GM19239 (cell line): ENCODE measurements at regions not wholly inside any gene's neighbourhood (a gene's known extent, or its start where the extent isn't known, plus 50 kb on each side); places are given as distances from the start of the nearest gene placed in this dataset.
"Not testable (repeated sequence)": the region's sequence is repeated elsewhere in the genome, so short reads cannot be mapped to it uniquely, and the experiment has no call there.

Experiments
- DNase-seq: peaks from one replicate; pipeline ENCODE4 v3.0.0; 2011; ENCODE audit warnings: low spot score; ENCODE audit not compliant: insufficient read length
- FAIRE-seq: peaks from 2 replicates; lab custom pipeline; 2011; peaks lifted over from hg19 to GRCh38; lab: Jason Lieb, UNC

DNA sequence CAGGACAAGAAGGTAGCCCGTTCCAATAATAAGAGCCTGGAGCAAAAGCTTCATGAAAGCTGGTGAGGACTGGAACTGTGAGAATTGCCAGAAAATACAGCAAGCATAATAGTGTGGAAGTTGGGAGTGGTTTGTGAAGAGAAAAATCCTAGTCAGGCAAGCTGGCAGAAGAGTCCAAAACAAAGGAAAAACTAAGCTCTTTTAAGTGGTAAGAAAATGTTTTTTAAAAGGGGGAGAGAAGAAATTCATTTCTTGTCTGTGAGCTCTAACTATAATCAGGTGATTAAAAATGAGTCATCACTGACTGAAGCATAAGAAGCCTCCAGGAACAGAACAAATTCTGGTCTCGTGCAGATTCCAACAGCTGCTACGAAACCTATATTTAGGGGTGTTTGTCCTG, 102.6 kb downstream of the CAAP1 start:
- DNase-seq (no peak), FAIRE-seq (no peak)

DNA sequence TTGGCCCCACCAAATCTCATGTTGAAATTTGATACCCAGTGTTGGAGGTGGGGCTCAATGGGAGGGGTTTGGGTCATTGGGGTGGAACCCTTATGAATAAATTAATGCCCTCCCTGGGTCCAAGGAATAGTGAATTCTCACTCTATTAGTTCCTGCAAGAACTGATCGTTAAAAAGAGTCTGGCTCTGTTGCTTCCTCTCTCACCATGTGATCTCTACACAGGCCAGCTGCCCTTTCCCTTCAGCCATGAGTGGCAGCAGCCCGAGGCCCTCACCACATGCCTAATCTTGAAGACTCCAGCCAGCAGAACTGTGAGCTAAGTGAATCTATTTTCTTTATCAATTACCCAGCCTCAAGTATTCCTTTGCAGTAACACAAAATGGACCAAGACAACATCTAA, 106.0 kb downstream of the CAAP1 start:
- no peak for DNase-seq
- FAIRE-seq = no peak

- FAIRE-seq = no peak
- DNase-seq = no peak
Observed at GRCh38 chr9:26782899-26783298, 109.7 kb downstream of the CAAP1 start.

- DNase-seq (no peak), FAIRE-seq (no peak)
Observed at GRCh38 chr9:26781906-26782305, 110.7 kb downstream of the CAAP1 start.

- not testable (repeated sequence) for DNase-seq, FAIRE-seq
Observed at GRCh38 chr9:26780307-26780706, 112.3 kb downstream of the CAAP1 start.

- FAIRE-seq (no peak), DNase-seq (no peak)
Observed at GRCh38 chr9:26779062-26779461, 113.5 kb downstream of the CAAP1 start.

DNA sequence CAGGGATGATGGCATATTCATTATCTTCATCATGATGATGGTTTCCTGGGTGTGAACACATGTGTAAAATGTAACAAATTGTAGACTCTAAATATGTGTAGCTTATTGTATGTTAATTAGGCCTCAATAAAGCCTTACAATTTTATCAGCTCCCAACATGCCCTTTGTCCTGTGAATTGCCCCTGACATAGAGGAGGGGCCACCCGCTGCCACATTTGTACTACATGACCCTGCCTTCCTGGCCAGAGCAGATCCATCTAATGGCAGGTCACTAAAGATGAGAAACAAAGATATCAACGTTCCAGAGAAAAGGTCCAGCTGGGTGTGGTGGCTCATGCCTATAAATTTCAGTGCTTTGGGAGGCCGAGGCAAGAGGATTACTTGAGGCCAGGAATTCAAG, 117.2 kb downstream of the CAAP1 start:
- DNase-seq = no peak
- FAIRE-seq = no peak

DNA sequence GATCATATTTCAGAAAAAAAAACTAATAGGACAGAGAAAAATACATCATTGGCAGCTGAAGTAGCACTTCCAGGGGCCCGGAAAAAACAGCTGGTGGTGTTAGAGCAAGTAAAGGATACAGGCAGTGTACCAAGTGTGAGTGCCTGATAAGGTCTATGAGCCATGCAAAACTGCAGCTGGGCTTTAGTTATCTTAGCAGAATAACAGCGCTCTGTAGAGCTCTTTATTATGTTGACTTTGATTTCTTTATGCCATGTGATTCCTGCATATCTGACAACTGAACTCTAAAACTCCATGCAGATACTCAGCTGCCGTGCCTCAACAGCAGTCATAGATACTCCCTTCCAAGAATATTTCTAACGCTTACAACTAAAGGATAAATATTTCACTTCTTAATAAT, 119.5 kb downstream of the CAAP1 start:
- FAIRE-seq (no peak), DNase-seq (no peak)

DNA sequence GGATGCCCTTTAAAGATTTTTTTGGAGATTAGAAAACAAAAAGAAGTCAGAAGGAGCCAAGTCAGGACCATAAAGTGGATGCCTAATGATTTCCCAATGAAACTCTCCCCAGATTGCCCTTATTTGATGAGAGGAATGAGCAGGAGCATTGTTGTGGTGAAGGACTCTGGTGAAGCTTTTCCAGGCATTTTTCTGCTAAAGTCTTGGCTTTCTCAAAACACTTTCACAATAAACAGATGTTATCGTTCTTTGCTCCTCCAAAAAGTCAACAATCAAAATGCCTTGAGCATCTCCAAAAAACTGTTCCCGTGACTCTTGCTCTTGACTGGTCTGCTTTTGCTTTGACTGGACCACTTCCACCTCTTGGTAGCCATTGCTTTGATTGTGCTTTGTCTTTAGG, 121.8 kb downstream of the CAAP1 start:
- FAIRE-seq = no peak
- no peak for DNase-seq

DNA sequence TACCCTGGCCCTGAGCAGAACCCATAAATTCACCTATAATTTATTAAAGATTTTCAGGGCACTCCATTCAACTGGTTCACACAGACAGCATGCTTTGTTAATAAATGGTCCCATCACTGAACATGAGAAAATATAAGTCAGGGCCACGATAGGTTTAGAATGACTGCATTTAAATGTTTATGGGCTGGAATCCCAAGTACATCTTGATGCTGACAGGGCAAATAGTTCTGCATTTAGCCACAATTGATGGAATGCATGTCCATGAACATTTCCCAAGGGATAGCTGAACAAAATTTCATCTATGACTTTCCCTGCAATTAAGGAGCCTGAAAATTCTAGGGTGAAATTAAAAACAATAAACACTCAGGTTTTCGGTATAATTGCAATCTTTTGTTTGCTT, 124.5 kb downstream of the CAAP1 start:
- DNase-seq (no peak), FAIRE-seq (no peak)

GRCh38 chr9:26760675-26761074, 131.9 kb downstream of the CAAP1 start:
- FAIRE-seq (no peak), DNase-seq (no peak)

DNA sequence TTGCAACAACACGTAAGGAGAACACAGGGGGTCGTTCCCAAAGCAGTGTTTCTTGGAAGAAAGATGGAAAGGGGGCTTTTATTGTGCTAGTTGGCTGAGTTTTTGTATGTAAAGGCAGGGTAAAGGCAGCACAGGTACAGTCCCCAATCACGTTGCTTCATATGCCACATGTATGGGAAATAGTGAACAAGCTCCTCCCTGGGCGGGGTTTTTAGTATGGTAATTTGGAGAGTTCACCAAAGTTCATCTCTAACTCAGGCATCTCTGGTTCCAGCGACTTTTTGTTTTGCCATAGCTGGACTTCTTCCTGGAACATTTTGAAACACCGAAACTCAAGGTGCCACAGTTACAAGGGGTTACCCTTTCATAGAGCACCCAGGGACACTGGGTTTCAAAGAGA, 133.9 kb downstream of the CAAP1 start:
- no peak for FAIRE-seq
- DNase-seq = no peak

DNA sequence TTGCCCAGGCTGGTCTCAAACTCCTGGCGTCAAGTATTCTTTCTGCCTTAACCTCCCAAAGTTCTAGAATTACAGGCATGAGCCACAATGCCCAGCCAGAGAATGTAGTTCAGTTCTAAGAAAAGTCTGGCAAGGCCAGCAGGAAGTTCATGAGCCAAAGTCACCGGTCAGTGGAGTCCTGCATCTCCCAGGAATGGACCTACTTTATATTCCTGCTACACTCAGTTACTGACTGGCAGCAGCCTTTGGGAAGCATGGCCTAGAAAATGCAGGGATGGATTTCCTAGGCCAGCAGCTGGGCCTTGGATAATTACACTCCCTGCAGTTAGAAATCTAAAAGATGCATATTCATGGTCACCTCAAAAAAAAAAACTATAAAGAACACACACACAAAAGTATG, 135.7 kb downstream of the CAAP1 start:
- DNase-seq = no peak
- no peak for FAIRE-seq

DNA sequence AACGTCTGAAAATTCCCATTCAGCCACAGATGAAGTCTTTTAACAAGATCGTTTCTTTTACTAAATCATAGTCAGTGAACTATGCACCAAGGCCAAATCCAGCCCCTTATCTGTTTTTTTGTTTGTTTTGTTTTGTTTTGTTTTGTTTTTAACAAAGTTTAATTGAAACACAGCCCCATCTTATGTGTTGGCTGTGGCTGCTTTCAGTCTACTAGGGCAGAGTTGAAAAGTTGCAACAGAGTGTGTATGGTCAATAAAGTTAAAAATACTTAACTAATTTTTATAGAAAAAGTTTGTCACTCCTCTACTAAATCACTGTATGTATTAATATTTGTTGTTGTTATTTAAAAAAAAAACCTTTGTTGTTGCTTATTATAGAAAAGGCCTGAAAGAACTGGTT, 137.1 kb downstream of the CAAP1 start:
- FAIRE-seq (no peak), DNase-seq (no peak)

- DNase-seq (no peak), FAIRE-seq (no peak)
Observed at GRCh38 chr9:26754509-26755164, 138.0 kb downstream of the CAAP1 start.

DNA sequence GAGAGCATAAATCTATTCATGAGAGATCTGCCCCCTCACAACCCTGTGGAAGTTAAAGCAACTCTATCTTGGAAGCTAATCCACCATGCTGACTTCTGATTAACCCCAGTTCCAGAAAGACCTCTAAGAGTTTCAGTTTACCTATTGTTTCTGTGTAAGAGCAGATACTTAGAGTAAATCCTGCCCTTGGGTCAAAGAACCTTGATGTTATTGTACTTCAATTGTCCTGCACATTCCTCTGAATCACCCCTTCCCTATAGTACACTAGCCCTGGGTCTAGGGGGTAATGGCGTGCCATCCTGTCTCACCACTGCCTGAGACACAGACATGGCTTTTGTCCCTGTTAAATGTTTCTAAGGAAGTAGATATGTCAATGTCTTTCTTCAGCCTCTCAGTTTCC, 138.6 kb downstream of the CAAP1 start:
- FAIRE-seq (no peak), DNase-seq (no peak)

DNA sequence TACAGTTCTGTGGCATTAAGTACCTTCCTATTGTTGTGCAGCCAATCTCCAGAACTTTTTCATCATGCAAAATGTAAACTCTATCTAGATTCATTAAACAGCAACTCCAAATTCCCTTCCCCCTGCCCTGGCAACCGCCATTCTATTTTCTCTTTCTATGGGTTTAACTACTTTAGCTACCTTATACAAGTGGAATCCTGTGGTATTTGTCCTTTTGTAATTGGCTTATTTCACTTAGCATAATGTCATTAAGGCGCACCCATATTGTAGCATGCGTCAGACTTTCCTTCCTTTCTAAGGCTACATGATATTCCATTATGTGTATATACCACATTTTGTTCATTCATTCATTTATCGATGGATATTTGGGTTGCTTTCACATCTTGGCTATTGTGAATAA, 142.4 kb downstream of the CAAP1 start:
- no peak for FAIRE-seq
- no peak for DNase-seq

DNA sequence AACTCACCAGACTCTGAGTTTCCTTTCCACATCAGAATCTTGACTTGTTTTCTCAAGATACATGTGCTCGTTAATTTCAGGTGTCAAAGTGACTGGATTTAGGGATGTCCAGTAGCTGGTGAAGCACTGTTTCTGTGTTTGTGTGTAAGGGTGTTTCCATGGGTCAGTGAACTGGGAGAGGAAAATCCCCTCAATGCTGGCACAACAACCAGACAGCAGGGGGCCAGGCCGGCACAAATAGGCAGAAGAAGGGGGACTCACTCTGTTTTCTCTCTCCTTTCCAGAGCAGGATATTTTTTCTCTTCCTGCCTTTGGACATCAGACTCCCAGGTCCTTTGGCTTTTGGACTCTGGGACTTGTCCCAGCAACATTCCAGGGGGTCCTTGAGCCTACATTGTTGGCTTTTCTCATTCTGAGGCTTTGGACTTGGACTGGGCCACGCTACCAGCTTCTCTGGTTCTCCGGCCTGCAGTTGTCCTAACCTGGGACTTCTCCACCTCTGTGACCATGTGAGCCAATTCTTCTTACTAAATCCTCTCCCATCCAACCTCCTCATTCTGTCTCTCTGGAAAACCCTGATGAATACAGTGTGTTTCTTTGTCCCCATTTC, 144.0 kb downstream of the CAAP1 start:
- no peak for DNase-seq
- no peak for FAIRE-seq

- FAIRE-seq (no peak), DNase-seq (no peak)
Observed at GRCh38 chr9:26747611-26748010, 145.0 kb downstream of the CAAP1 start.

GRCh38 chr9:26746357-26747072, 146.1 kb downstream of the CAAP1 start:
- FAIRE-seq (peak; percentile 94), DNase-seq (no peak)

- DNase-seq (no peak), FAIRE-seq (no peak)
Observed at GRCh38 chr9:26745111-26745510, 147.5 kb downstream of the CAAP1 start.
